ENCODE measurements at regions not wholly inside any gene's neighbourhood (a gene's known extent, or its start where the extent isn't known, plus 50 kb on each side); places are given as distances from the start of the nearest gene placed in this dataset.
"Not testable (repeated sequence)": the region's sequence is repeated elsewhere in the genome, so short reads cannot be mapped to it uniquely, and the experiment has no call there.

DNA sequence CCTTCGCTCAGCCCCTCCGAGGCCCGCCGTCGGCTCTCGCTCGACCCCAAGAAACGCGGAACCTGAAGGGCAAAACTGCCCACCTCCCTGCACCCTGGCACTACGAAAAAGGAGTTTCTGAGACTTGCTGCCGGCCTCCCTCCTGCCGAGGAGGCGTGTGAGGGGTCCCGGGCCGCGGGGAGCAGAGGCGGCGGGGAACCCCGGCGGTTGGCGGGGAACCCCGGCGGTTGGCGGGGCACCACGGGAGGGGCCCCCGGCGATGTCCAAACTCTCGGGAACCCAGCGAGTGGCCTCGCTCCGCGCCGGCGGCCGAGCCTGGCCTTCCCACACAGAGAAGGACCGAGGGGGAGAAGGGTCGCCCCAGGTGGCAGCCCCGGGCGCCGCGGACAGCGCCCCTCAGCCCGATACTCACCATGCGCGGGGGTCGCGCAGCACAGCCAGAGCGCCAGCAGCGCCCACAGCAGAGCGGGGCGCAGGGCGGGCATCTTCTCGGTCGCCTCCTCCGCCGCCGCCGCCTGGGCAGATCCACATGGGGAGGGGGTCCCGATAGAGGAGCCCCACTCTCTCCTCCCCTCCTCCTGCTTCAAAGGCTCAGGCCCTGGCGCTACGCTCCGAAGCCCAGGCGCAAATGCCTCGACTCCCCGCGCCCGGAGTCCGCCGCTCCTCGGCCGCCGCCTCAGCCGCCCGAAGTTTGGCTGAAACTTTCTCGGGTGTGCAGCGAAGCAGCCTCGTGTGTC lies 69.4 kb upstream of the NUDT4B start:
- peak; percentile 36 for DNase-seq

DNA sequence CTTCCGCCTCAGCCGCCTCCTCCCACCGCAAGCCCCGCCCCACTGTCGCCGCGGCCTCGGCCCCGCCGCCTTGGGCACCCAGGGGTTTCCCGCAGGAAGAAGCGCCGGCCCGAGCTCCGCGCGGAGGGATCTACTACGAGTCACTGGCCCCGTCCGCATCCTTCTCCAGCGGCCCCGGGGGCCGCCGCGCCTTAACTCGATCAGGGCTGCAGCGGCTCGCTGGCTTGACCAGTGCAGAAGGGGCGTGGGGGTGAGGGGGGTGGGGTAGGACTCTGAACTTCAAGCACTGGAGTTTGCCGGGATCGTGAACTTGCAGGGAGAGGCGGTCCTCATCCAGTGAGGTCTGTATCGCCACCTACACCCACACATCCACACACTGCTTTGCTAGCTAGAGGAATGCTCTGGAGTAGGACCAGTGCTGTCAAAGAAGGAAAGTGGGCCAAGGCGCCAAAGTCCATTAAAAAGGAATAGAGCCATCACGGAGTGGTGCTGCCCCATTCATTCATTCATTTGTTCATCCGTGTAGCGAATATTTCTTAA lies 68.7 kb upstream of the NUDT4B start:
- not testable (repeated sequence) for DNase-seq

DNA sequence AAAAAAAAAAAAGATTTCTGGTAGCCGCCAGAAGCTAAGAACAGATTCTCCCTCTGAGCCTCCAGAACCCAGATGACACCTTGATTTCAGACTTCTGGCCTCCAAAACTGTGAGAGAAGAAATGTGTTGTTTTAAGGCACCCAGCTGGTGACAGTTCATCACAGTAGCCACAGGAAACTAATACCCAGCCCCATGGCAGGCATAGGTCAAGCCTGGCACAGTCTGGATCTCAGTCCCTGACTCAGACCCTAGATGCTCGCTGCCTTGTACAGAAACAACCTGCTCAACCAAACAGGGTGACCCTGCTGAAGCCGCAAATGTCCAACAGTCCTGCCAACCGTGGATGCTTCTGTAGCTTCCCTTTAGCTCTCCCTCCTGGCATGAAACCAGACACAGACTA lies 61.8 kb upstream of the NUDT4B start:
- not testable (repeated sequence) for DNase-seq

DNA sequence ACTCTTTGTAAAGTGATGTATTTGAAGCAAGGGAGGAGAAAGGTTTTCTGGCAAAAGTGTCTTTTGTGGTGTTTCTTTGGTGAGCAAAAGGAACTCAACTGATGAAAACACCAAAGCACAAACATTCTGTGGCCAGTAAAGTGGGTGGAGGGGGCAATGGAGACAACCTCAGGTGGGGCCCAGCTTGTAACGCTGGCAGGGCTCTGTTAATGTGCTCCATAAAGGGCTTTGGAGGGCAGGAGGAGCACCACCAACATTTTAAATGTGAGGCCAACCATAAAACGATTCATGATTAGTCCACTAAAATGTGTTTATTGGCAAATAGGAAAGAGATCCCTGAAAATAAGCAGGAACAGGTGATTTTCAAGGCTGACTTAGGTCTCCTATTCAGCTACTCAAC lies 61.2 kb upstream of the NUDT4B start:
- not testable (repeated sequence) for DNase-seq

Measured in CD4-positive, alpha-beta T cell treated with Interleukin-6 for 4 hours (primary cell).